Neural cell (in vitro differentiated cells): ENCODE measurements at regions not wholly inside any gene's neighbourhood (a gene's known extent, or its start where the extent isn't known, plus 50 kb on each side); places are given as distances from the start of the nearest gene placed in this dataset.
"Not testable (repeated sequence)": the region's sequence is repeated elsewhere in the genome, so short reads cannot be mapped to it uniquely, and the experiment has no call there.

Experiments used
- H2AFZ ChIP-seq: fragments of 200-600, 300-800 bp; sonication (generic), shearing (Covaris generic); 2 replicates; pipeline ENCODE4 v1.6.0; 2014; ENCODE audit warnings: low read depth, mild to moderate bottlenecking, antibody characterized with exemption, low read length, moderate library complexity
- H3F3A ChIP-seq: fragments of 200-600 bp; shearing (Covaris generic); 2 replicates; pipeline ENCODE4 v1.6.1; 2016; ENCODE audit warnings: mild to moderate bottlenecking, moderate library complexity, mixed read lengths, antibody characterized with exemption, low read length; ENCODE audit not compliant: insufficient read depth, poor library complexity, severe bottlenecking
- H3K27ac ChIP-seq: fragments of 200-600, 300-800 bp; sonication (generic), shearing (Covaris generic); 2 replicates; pipeline ENCODE4 v1.5.1; 2014; ENCODE audit warnings: mild to moderate bottlenecking, low read length, moderate library complexity
- H3K27me3 ChIP-seq: fragments of 300-800, 200-600 bp; sonication (generic), shearing (Covaris generic); 2 replicates; pipeline ENCODE4 v1.6.0; 2014; ENCODE audit warnings: mild to moderate bottlenecking, low read depth, low read length, moderate library complexity; ENCODE audit not compliant: insufficient read depth
- H3K36me3 ChIP-seq: fragments of 300-800, 200-600 bp; sonication (generic), shearing (Covaris generic); 2 replicates; pipeline ENCODE4 v1.5.1; 2014; ENCODE audit warnings: mild to moderate bottlenecking, antibody characterized with exemption, low read length, moderate library complexity; ENCODE audit not compliant: insufficient read depth
- H3K4me2 ChIP-seq: fragments of 300-800, 200-600 bp; sonication (generic), shearing (Covaris generic); 2 replicates; pipeline ENCODE4 v1.6.0; 2014; ENCODE audit warnings: mild to moderate bottlenecking, low read length
- H3K4me3 ChIP-seq: fragments of 300-800, 200-600 bp; sonication (generic), shearing (Covaris generic); 2 replicates; pipeline ENCODE4 v1.5.1; 2014; ENCODE audit warnings: mild to moderate bottlenecking, low read length, moderate library complexity
- H3K79me2 ChIP-seq: fragments of 200-600 bp; shearing (Covaris generic); replicated peaks from 2 replicates; pipeline ENCODE4 v1.6.0; 2014; ENCODE audit warnings: mild to moderate bottlenecking, low read length, moderate library complexity; ENCODE audit not compliant: insufficient read depth
- H3K9ac ChIP-seq: fragments of 300-800, 200-600 bp; sonication (generic), shearing (Covaris generic); 2 replicates; pipeline ENCODE4 v1.6.1; 2016; ENCODE audit warnings: mild to moderate bottlenecking, low read length, mixed read lengths
- H3K9me2 ChIP-seq: fragments of 200-600 bp; shearing (Covaris generic); 2 replicates; pipeline ENCODE4 v1.6.1; 2016; ENCODE audit warnings: mild to moderate bottlenecking, low read length, mixed read lengths; ENCODE audit not compliant: insufficient read depth
- H3K9me3 ChIP-seq: fragments of 200-600, 300-800 bp; sonication (generic), shearing (Covaris generic); 2 replicates; pipeline ENCODE4 v1.6.1; 2016; ENCODE audit warnings: mild to moderate bottlenecking, mixed run types, low read length, moderate library complexity, mixed read lengths
- H4K20me1 ChIP-seq: fragments of 200-600 bp; shearing (Covaris generic); 2 replicates; pipeline ENCODE4 v1.6.1; 2016; ENCODE audit warnings: mild to moderate bottlenecking, mixed run types; ENCODE audit not compliant: insufficient read depth
- EP300 ChIP-seq: fragments of 450-650 bp; conservative IDR thresholded peaks from 2 replicates; pipeline ENCODE4 v1.6.1; 2014; ENCODE audit warnings: antibody characterized with exemption, mild to moderate bottlenecking, moderate library complexity; ENCODE audit not compliant: poor library complexity, severe bottlenecking
- EZH2 ChIP-seq: fragments of 200-600, 300-800 bp; shearing (Covaris generic), sonication (generic); IDR thresholded peaks from 2 replicates; pipeline ENCODE4 v1.6.1; 2014; ENCODE audit warnings: antibody characterized with exemption, low read length, borderline replicate concordance, mild to moderate bottlenecking; ENCODE audit not compliant: insufficient read depth, poor library complexity, severe bottlenecking
- MXI1 ChIP-seq: fragments of 450-650 bp; conservative IDR thresholded peaks from 2 replicates; pipeline ENCODE4 v1.6.1; 2014; ENCODE audit warnings: antibody characterized with exemption, mild to moderate bottlenecking; ENCODE audit not compliant: poor library complexity, severe bottlenecking
- POLR2AphosphoS5 ChIP-seq: IDR thresholded peaks from 2 replicates; pipeline ENCODE4 v1.6.1; 2012
- REST ChIP-seq: IDR thresholded peaks from 2 replicates; pipeline ENCODE4 v1.6.1; 2012; ENCODE audit warnings: borderline replicate concordance

GRCh38 chr16:65312795-65313194, 190.9 kb upstream of the CDH11 start:
- no peaks in the 10 kb centered on the region for H3K9me2 ChIP-seq
- H3K9ac ChIP-seq, result no peak overlapping the region
- H4K20me1 ChIP-seq, result no peaks in the 10 kb centered on the region
- H3K27ac ChIP-seq, result peak overlapping the region; percentile 84
- H3K27me3 ChIP-seq, result no peaks in the 10 kb centered on the region
- no peaks in the 10 kb centered on the region for H3K36me3 ChIP-seq
- peak; percentile 91 for TF ChIP-seq EP300
- no peak for TF ChIP-seq MXI1
- TF ChIP-seq REST, result peak; percentile 93
- TF ChIP-seq POLR2AphosphoS5, result peak; percentile 80
- H3K79me2 ChIP-seq, result no peaks in the 10 kb centered on the region
- H2AFZ ChIP-seq, result no peak overlapping the region
- H3K9me3 ChIP-seq, result no peaks in the 10 kb centered on the region
- H3K4me2 ChIP-seq, result no peak overlapping the region
- H3F3A ChIP-seq, result peaks cover 6% of the 10 kb centered on the region
- no peak overlapping the region for H3K4me3 ChIP-seq

GRCh38 chr16:65312071-65312470, 190.2 kb upstream of the CDH11 start:
- Histone ChIP-seq H4K20me1 (no peaks in the 10 kb centered on the region), H3K36me3 (no peaks in the 10 kb centered on the region), H3F3A (peaks cover 6% of the 10 kb centered on the region), H3K9me2 (no peaks in the 10 kb centered on the region), H2AFZ (no peak overlapping the region), H3K27me3 (no peaks in the 10 kb centered on the region), H3K4me3 (no peak overlapping the region), H3K9ac (no peak overlapping the region), H3K27ac (no peak overlapping the region), H3K79me2 (no peaks in the 10 kb centered on the region), H3K9me3 (no peaks in the 10 kb centered on the region), H3K4me2 (no peak overlapping the region)
- TF ChIP-seq POLR2AphosphoS5 (no peak), MXI1 (no peak), EZH2 (no peak), EP300 (no peak), REST (no peak)

- not testable (repeated sequence) for H2AFZ ChIP-seq
Observed at GRCh38 chr16:65310491-65310890, 188.6 kb upstream of the CDH11 start.

More at GRCh38 chr16:65310491-65310890, 188.6 kb upstream of the CDH11 start:
- not testable (repeated sequence) for H3K4me3 ChIP-seq, H3K36me3 ChIP-seq, H3K4me2 ChIP-seq, H3K9me3 ChIP-seq, H3K27ac ChIP-seq, H3K79me2 ChIP-seq, H4K20me1 ChIP-seq, H3K27me3 ChIP-seq, H3K9ac ChIP-seq, H3K9me2 ChIP-seq, H3F3A ChIP-seq
